CD4-positive, CD25-positive, alpha-beta regulatory T cell (primary cell): ENCODE measurements at regions not wholly inside any gene's neighbourhood (a gene's known extent, or its start where the extent isn't known, plus 50 kb on each side); places are given as distances from the start of the nearest gene placed in this dataset.
"Not testable (repeated sequence)": the region's sequence is repeated elsewhere in the genome, so short reads cannot be mapped to it uniquely, and the experiment has no call there.

Experiments used
- ATAC-seq, 2 donors: fragments of 150-1000 bp; cut with Tn5 transposase; one replicate each; pipeline ENCODE4 v1.10.0; 2021; ENCODE audit warnings: low read depth in 2 of 2, moderate number of reproducible peaks in 2 of 2, moderate library complexity in 1 of 2
- DNase-seq, 3 donors: peaks; one replicate each; pipeline versions ENCODE4 v3.0.0 to v3.0.0-alpha.2; 2012 to 2022; ENCODE audit warnings: mixed read lengths in 1 of 3
- H3K27ac ChIP-seq: one replicate; pipeline ENCODE4 v1.7.0; 2013; ENCODE audit warnings: mild to moderate bottlenecking, low read length; ENCODE audit not compliant: insufficient read depth, poor library complexity, severe bottlenecking
- H3K27me3 ChIP-seq: one replicate; pipeline ENCODE4 v1.7.0; 2013; ENCODE audit warnings: low read length; ENCODE audit not compliant: control insufficient read depth, insufficient read depth
- H3K36me3 ChIP-seq: one replicate; pipeline ENCODE4 v1.7.0; 2013; ENCODE audit warnings: mild to moderate bottlenecking, low read length, moderate library complexity; ENCODE audit not compliant: control insufficient read depth, insufficient read depth
- H3K4me1 ChIP-seq: 2 replicates; pipeline ENCODE4 v1.7.0; 2013; ENCODE audit warnings: mild to moderate bottlenecking, low read length; ENCODE audit not compliant: insufficient read depth, control insufficient read depth, poor library complexity, severe bottlenecking
- H3K4me3 ChIP-seq: one replicate; pipeline ENCODE4 v1.7.0; 2013; ENCODE audit warnings: low read depth, mild to moderate bottlenecking, low read length, moderate library complexity
- H3K9me3 ChIP-seq, 2 experiments: 1 replicate in 1 of 2; 2 replicates in 1 of 2; pipeline ENCODE4 v1.7.0; 2013; ENCODE audit warnings: low read length in 2 of 2, mild to moderate bottlenecking in 1 of 2, moderate library complexity in 1 of 2; ENCODE audit not compliant: control insufficient read depth in 2 of 2
- H3K27ac Mint-ChIP-seq, 3 donors: one replicate each; pipeline ENCODE4 v1.8.0; 2020 to 2022; ENCODE audit warnings: mild to moderate bottlenecking in 3 of 3, mixed read lengths in 3 of 3, moderate library complexity in 2 of 3
- H3K27me3 Mint-ChIP-seq: one replicate; pipeline ENCODE4 v1.8.0; 2022; ENCODE audit warnings: mild to moderate bottlenecking, mixed read lengths
- H3K36me3 Mint-ChIP-seq: one replicate; pipeline ENCODE4 v1.8.0; 2020; ENCODE audit warnings: mixed read lengths
- H3K4me1 Mint-ChIP-seq, 4 donors: one replicate each; pipeline ENCODE4 v1.8.0; 2020 to 2022; ENCODE audit warnings: mixed read lengths in 4 of 4, mild to moderate bottlenecking in 1 of 4
- H3K4me3 Mint-ChIP-seq, 4 donors: one replicate each; pipeline ENCODE4 v1.8.0; 2020 to 2022; ENCODE audit warnings: mild to moderate bottlenecking in 4 of 4, mixed read lengths in 4 of 4, moderate library complexity in 3 of 4
- H3K9me3 Mint-ChIP-seq, 7 donors: one replicate each; pipeline ENCODE4 v1.8.0; 2020 to 2022; ENCODE audit warnings: mixed read lengths in 7 of 7, mild to moderate bottlenecking in 3 of 7, moderate library complexity in 2 of 7

DNA sequence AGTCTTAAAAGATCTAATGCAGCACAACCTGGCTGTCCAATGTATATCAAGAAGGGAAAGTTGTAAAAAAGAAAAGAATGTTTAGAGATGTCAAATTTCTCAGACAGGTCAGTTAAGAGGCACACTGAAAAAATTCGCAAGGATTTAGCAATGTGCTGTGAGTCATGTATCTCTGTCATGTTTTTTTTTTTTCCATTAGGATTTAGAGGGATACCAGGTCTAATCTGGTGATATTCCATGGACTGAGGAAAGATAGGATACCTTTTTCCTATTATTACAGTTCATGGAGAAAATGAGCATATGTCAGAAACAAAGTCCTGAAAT lies 815.4 kb upstream of the PCDH10 start:
- Mint-ChIP-seq H3K4me1 (no peaks in the 10 kb centered on the region), H3K9me3 (peaks cover 0 to 13% (median 7%) of the 10 kb centered on the region in 7 donors), H3K27me3 (no peaks in the 10 kb centered on the region), H3K4me3 (no peak overlapping the region), H3K36me3 (no peaks in the 10 kb centered on the region), H3K27ac (no peak overlapping the region)
- no peaks in the 10 kb centered on the region for H3K36me3 ChIP-seq
- ATAC-seq: no peak
- no peaks in the 10 kb centered on the region for H3K4me1 ChIP-seq
- peaks cover 0 to 5% of the 10 kb centered on the region in 2 experiments for H3K9me3 ChIP-seq
- H3K27me3 ChIP-seq: no peaks in the 10 kb centered on the region
- H3K4me3 ChIP-seq: no peak overlapping the region
- H3K27ac ChIP-seq: no peak overlapping the region
- DNase-seq: no peak

DNA sequence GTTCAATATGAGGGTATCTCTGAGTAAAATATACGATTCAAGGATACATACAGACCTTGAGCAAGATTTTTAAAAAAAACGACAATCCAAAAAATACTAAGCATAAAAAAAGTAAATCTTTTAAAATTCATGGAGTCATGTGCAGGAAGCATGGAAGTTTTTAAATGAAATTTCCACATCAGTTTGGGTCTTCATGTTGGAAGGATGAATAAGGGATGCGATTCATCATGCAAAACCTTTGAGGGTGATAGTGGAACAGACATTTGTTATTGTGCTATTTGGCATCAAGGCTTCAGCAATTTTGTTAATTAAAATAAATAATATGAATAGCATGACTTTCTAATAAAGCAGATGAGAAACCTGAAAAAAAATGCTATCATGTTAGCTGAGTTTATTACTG lies 815.0 kb upstream of the PCDH10 start:
- H3K9me3 Mint-ChIP-seq: peaks cover 0 to 13% (median 7%) of the 10 kb centered on the region in 7 donors
- H3K9me3 ChIP-seq: peaks cover 0 to 5% of the 10 kb centered on the region in 2 experiments
- ATAC-seq (no peak), DNase-seq (no peak)
- H3K27me3 ChIP-seq: no peaks in the 10 kb centered on the region
- H3K4me3 ChIP-seq: no peak overlapping the region
- H3K36me3 ChIP-seq: no peaks in the 10 kb centered on the region
- H3K27me3 Mint-ChIP-seq: no peaks in the 10 kb centered on the region
- H3K4me3 Mint-ChIP-seq: no peak overlapping the region
- no peak overlapping the region for H3K27ac ChIP-seq
- H3K4me1 Mint-ChIP-seq: no peaks in the 10 kb centered on the region
- no peaks in the 10 kb centered on the region for H3K36me3 Mint-ChIP-seq
- H3K4me1 ChIP-seq: no peaks in the 10 kb centered on the region
- no peak overlapping the region for H3K27ac Mint-ChIP-seq

DNA sequence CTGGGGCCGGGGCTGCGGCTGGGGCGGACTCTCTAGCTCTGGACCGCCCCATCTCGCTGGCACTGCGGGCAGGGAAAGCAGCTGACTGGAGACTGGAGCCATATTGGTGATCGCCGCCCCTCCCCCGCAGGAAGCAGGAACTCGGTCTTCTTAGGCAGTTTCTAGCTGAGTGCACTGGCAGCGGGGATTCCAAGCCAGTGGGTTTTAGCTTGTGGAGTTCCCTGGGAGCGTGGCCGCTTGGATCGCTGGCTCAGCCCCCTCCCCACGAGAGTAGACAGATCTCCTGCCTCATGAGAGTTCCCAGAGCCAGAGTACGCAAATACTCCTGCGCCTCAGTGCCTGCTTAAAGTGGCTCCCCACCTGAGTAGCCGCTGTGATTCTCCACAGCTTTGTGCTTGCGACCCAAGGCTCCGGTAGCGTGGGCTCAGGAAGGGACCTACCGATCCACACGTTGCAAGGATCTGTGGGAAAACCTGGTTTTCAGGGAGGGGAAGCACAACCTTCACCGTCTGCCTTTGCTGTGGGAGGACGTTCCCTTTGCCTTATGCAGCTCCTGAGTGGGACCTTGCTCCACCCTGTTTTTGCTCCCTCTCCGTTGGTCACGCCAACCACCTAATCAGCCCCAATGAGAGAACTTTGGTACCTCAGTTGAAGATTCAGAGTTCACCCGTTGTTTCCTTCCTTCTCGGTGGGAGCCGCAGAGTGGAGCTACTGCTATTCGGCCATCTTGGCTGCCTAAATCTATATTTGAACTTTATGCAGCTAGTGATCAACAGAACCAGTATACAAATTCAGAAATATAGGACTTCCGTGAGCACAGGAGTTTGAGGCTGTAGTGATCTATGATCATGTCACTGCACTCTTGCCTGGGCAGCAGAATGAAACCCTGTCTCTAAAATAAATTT lies 803.9 kb upstream of the PCDH10 start:
- Mint-ChIP-seq H3K36me3 (no peaks in the 10 kb centered on the region), H3K4me3 (no peak overlapping the region), H3K9me3 (peaks cover 0 to 20% (median 4%) of the 10 kb centered on the region in 7 donors), H3K27me3 (no peaks in the 10 kb centered on the region), H3K27ac (no peak overlapping the region), H3K4me1 (no peaks in the 10 kb centered on the region)
- DNase-seq (no peak), ATAC-seq (no peak)
- Histone ChIP-seq H3K36me3 (no peaks in the 10 kb centered on the region), H3K27me3 (no peaks in the 10 kb centered on the region), H3K9me3 (peaks cover 1 to 14% of the 10 kb centered on the region in 2 experiments), H3K27ac (no peak overlapping the region), H3K4me3 (no peak overlapping the region), H3K4me1 (no peaks in the 10 kb centered on the region)

DNA sequence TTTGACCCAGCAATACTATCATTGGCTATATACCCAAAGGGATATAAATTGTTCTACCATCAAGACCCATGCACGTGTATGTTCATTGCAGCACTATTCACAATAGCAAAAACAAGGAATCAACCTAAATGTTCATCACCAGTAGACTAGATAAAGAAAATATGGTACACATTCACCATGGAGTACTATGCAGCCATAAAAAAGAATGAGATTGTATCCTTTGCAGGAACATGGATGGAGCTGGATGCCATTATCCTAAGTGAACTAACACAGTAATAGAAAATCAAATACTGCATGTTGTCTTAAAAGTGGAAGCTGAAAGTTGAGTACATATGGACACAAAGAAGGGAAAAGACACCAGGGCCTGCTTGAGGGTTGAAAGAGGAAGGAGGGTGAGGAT lies 803.1 kb upstream of the PCDH10 start:
- H3K27ac ChIP-seq: no peak overlapping the region
- DNase-seq (no peak), ATAC-seq (no peak)
- H3K36me3 Mint-ChIP-seq: no peaks in the 10 kb centered on the region
- no peaks in the 10 kb centered on the region for H3K4me1 ChIP-seq
- no peak overlapping the region for H3K27ac Mint-ChIP-seq
- H3K4me1 Mint-ChIP-seq: no peaks in the 10 kb centered on the region
- no peak overlapping the region for H3K4me3 Mint-ChIP-seq
- H3K9me3 ChIP-seq: peaks cover 1 to 14% of the 10 kb centered on the region in 2 experiments
- H3K27me3 ChIP-seq: no peaks in the 10 kb centered on the region
- H3K9me3 Mint-ChIP-seq: peaks cover 0 to 20% (median 4%) of the 10 kb centered on the region in 7 donors
- no peaks in the 10 kb centered on the region for H3K27me3 Mint-ChIP-seq
- no peaks in the 10 kb centered on the region for H3K36me3 ChIP-seq
- no peak overlapping the region for H3K4me3 ChIP-seq

DNA sequence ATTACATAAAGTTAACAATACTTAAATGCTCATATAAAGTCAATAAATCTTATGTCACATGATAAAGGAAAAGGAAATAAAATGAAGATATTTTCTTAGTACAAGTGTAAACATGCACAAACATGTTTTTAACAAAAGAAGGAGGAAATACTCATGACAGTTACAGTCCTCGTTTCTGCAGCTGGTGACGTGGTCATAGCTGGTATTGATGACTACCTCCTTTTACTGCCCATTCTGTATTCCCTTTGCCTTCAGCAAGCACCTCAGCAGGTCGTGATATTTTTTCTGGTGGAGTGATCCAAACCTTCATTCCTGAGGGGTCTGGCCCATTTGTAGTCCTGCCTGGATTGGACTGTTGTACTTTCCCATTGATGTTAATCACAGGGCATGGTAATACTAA lies 797.5 kb upstream of the PCDH10 start:
- not testable (repeated sequence) for H3K27me3 Mint-ChIP-seq, H3K27me3 ChIP-seq, H3K4me3 ChIP-seq, ATAC-seq, H3K4me3 Mint-ChIP-seq, H3K9me3 ChIP-seq, H3K4me1 ChIP-seq, H3K4me1 Mint-ChIP-seq, H3K27ac Mint-ChIP-seq, H3K36me3 ChIP-seq, H3K36me3 Mint-ChIP-seq, DNase-seq, H3K27ac ChIP-seq
- H3K9me3 Mint-ChIP-seq: peaks cover 4 to 13% (median 8%) of the 10 kb centered on the region in 7 donors

DNA sequence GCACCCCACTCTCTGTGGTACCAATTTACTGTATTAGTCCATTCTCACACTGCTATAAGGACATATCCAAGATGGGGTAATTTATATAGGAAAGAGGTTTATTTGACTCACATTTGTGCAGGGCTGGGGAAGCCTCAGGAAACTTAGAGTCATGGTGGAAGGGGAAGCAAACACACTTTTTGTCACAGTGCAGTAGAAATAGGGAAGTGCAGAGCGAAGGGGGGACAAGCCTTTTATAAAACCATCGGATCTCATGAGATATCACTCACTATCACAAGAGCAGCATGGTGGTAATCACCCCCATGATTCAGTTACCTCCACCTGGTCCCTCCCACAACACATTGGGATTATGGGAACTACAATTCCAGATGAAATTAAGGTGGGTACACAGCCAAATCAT lies 766.9 kb upstream of the PCDH10 start:
- Mint-ChIP-seq H3K4me1 (peaks cover 0 to 4% (median 0%) of the 10 kb centered on the region in 4 donors), H3K4me3 (no peak overlapping the region), H3K27ac (no peak overlapping the region), H3K27me3 (no peaks in the 10 kb centered on the region), H3K9me3 (peaks cover 0 to 33% (median 8%) of the 10 kb centered on the region in 7 donors), H3K36me3 (no peaks in the 10 kb centered on the region)
- peaks cover 0 to 4% of the 10 kb centered on the region in 2 experiments for H3K9me3 ChIP-seq
- no peak for ATAC-seq
- H3K27ac ChIP-seq: no peak overlapping the region
- H3K36me3 ChIP-seq: no peaks in the 10 kb centered on the region
- no peak for DNase-seq
- H3K4me3 ChIP-seq: no peak overlapping the region
- no peaks in the 10 kb centered on the region for H3K27me3 ChIP-seq
- no peaks in the 10 kb centered on the region for H3K4me1 ChIP-seq

DNA sequence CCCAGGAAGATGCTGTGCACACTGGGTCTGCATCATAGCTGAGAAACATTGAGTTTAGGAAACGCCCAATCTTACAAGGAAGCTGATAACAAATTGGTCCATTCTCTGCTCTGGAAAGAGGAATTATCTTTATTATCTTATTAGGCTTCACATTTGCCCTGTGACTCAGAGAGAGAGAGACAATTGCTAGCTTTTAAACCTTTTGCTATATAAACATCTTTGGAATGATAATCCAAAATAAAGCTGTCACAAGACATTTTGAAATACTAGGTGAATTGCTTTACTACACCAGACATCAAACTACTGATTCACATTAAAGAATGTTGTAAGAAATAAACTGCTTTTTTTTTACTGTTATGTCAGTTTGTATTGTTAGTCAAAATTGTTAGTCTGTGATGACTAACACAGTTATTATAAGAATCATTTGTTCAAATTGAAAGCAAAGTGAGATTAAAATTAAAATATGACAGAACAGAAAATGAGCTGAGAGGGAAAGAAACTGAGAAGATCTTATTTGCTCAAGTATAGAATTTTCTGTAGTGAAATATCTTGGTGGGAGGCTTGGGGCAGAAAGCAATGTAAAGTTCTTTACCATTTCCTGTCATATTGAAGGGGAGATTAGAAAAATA lies 765.4 kb upstream of the PCDH10 start:
- Histone ChIP-seq H3K4me3 (no peak overlapping the region), H3K9me3 (peaks cover 0 to 4% of the 10 kb centered on the region in 2 experiments), H3K36me3 (no peaks in the 10 kb centered on the region), H3K27ac (no peak overlapping the region), H3K4me1 (no peaks in the 10 kb centered on the region), H3K27me3 (no peaks in the 10 kb centered on the region)
- Mint-ChIP-seq H3K4me3 (no peak overlapping the region), H3K27me3 (no peaks in the 10 kb centered on the region), H3K4me1 (peaks cover 0 to 4% (median 0%) of the 10 kb centered on the region in 4 donors), H3K36me3 (no peaks in the 10 kb centered on the region), H3K27ac (no peak overlapping the region), H3K9me3 (peaks cover 0 to 29% (median 8%) of the 10 kb centered on the region in 7 donors)
- DNase-seq (no peak), ATAC-seq (no peak)
